ENCODE measurements at regions not wholly inside any gene's neighbourhood (a gene's known extent, or its start where the extent isn't known, plus 50 kb on each side); places are given as distances from the start of the nearest gene placed in this dataset.

GRCh38 chr10:130423455-130424305, 287.5 kb downstream of the GLRX3 start:
- no peak for TF ChIP-seq REST (IDR thresholded peaks at IDR 0.05; ENCODE audit: unreplicated experiment)
- TF ChIP-seq ZNF462 (CRISPR knock-in tag; IDR thresholded peaks at IDR 0.05): no peak
- no peak for TF ChIP-seq POLR2AphosphoS5 (IDR thresholded peaks at IDR 0.05; ENCODE audit: low read depth)
- Mint-ChIP-seq H3K4me3 (no peak overlapping the region), H3K27ac (no peak overlapping the region), H3K4me1 (no peaks in the 10 kb centered on the region), H3K27me3 (ENCODE audit: insufficient read depth, low read depth, poor library complexity) (peaks cover 14% of the 10 kb centered on the region), H3K9me3 (peaks cover 100% of the 10 kb centered on the region), H3K36me3 (ENCODE audit: low read depth) (peaks cover 42% of the 10 kb centered on the region)
- Histone ChIP-seq H3K27ac (ENCODE audit: low read depth) (no peak overlapping the region), H2AFZ (no peak overlapping the region), H3K36me3 (ENCODE audit: insufficient read depth) (no peaks in the 10 kb centered on the region; the same call in none of the 2 replicates), H3K79me2 (replicated peaks; ENCODE audit: insufficient read depth) (no peaks in the 10 kb centered on the region), H3K4me3 (no peak overlapping the region), H3K4me2 (no peak overlapping the region), H4K20me1 (replicated peaks; ENCODE audit: insufficient read depth) (no peaks in the 10 kb centered on the region), H3K4me1 (ENCODE audit: insufficient read depth) (no peaks in the 10 kb centered on the region), H3F3A (replicated peaks; ENCODE audit: low read depth) (no peaks in the 10 kb centered on the region), H3K9me2 (ENCODE audit: insufficient read depth) (no peaks in the 10 kb centered on the region), H3K27me3 (ENCODE audit: insufficient read depth) (no peaks in the 10 kb centered on the region)
- DNase-seq (ENCODE audit: low spot score): no peak
- no peak for ATAC-seq

Data from GM23338 (cell line).